ENCODE measurements at regions not wholly inside any gene's neighbourhood (a gene's known extent, or its start where the extent isn't known, plus 50 kb on each side); places are given as distances from the start of the nearest gene placed in this dataset.

GRCh38 chr3:5635746-5636145 lies 448.2 kb downstream of the EDEM1 start:
- Histone ChIP-seq H3K9me2 (replicated peaks; ENCODE audit: insufficient read depth, low read length) (no peaks in the 10 kb centered on the region; the same call in 1 of the 2 replicates), H3F3A (ENCODE audit: insufficient read depth) (no peaks in the 10 kb centered on the region), H3K36me3 (ENCODE audit: low read length) (no peaks in the 10 kb centered on the region), H4K20me1 (ENCODE audit: low read depth, low read length) (no peaks in the 10 kb centered on the region), H3K4me3 (ENCODE audit: insufficient read depth, low read length, poor library complexity, severe bottlenecking) (no peak overlapping the region), H3K4me2 (ENCODE audit: low read depth, low read length, poor library complexity, severe bottlenecking) (no peak overlapping the region), H2AFZ (ENCODE audit: low read depth, low read length, severe bottlenecking) (no peak overlapping the region), H3K9me3 (ENCODE audit: insufficient read depth, low read length) (no peaks in the 10 kb centered on the region), H3K9ac (ENCODE audit: low read length) (no peak overlapping the region), H3K79me2 (ENCODE audit: insufficient read depth, low read length) (no peaks in the 10 kb centered on the region), H3K27me3 (ENCODE audit: low read length) (no peaks in the 10 kb centered on the region), H3K27ac (ENCODE audit: low read depth, low read length) (no peak overlapping the region)
- no peak for TF ChIP-seq CTCF (IDR thresholded peaks at IDR 0.05; ENCODE audit: insufficient read depth, low read length, poor library complexity, severe bottlenecking)
- no peak for TF ChIP-seq EZH2phosphoT487 (conservative IDR thresholded peaks at IDR 0.05; ENCODE audit: low read length)

GRCh38 chr3:5638550-5638949 lies 451.0 kb downstream of the EDEM1 start:
- Histone ChIP-seq H3K79me2 (ENCODE audit: insufficient read depth, low read length) (no peaks in the 10 kb centered on the region), H3K4me2 (ENCODE audit: low read depth, low read length, poor library complexity, severe bottlenecking) (no peak overlapping the region), H3F3A (ENCODE audit: insufficient read depth) (no peaks in the 10 kb centered on the region), H3K27me3 (ENCODE audit: low read length) (no peaks in the 10 kb centered on the region), H4K20me1 (ENCODE audit: low read depth, low read length) (no peaks in the 10 kb centered on the region), H3K27ac (ENCODE audit: low read depth, low read length) (no peak overlapping the region), H3K9ac (ENCODE audit: low read length) (no peak overlapping the region), H3K4me3 (ENCODE audit: insufficient read depth, low read length, poor library complexity, severe bottlenecking) (no peak overlapping the region), H2AFZ (ENCODE audit: low read depth, low read length, severe bottlenecking) (no peak overlapping the region), H3K36me3 (ENCODE audit: low read length) (no peaks in the 10 kb centered on the region), H3K9me3 (ENCODE audit: insufficient read depth, low read length) (no peaks in the 10 kb centered on the region), H3K9me2 (replicated peaks; ENCODE audit: insufficient read depth, low read length) (no peaks in the 10 kb centered on the region; the same call in 1 of the 2 replicates)
- TF ChIP-seq CTCF (IDR thresholded peaks at IDR 0.05; ENCODE audit: insufficient read depth, low read length, poor library complexity, severe bottlenecking) (no peak), EZH2phosphoT487 (conservative IDR thresholded peaks at IDR 0.05; ENCODE audit: low read length) (no peak)

GRCh38 chr3:5644773-5645670 lies 457.5 kb downstream of the EDEM1 start:
- no peak overlapping the region for H3K4me3 ChIP-seq (ENCODE audit: insufficient read depth, low read length, poor library complexity, severe bottlenecking)
- H3K9me3 ChIP-seq (ENCODE audit: insufficient read depth, low read length), result no peaks in the 10 kb centered on the region
- no peaks in the 10 kb centered on the region for H4K20me1 ChIP-seq (ENCODE audit: low read depth, low read length)
- H3K9ac ChIP-seq (ENCODE audit: low read length), result no peak overlapping the region
- no peaks in the 10 kb centered on the region for H3K27me3 ChIP-seq (ENCODE audit: low read length)
- no peak for TF ChIP-seq EZH2phosphoT487 (conservative IDR thresholded peaks at IDR 0.05; ENCODE audit: low read length)
- no peak for TF ChIP-seq CTCF (IDR thresholded peaks at IDR 0.05; ENCODE audit: insufficient read depth, low read length, poor library complexity, severe bottlenecking)
- H2AFZ ChIP-seq (ENCODE audit: low read depth, low read length, severe bottlenecking), result no peak overlapping the region
- H3K27ac ChIP-seq (ENCODE audit: low read depth, low read length), result no peak overlapping the region
- no peak overlapping the region for H3K4me2 ChIP-seq (ENCODE audit: low read depth, low read length, poor library complexity, severe bottlenecking)
- no peaks in the 10 kb centered on the region for H3K9me2 ChIP-seq (replicated peaks; ENCODE audit: insufficient read depth, low read length)
- no peaks in the 10 kb centered on the region for H3K36me3 ChIP-seq (ENCODE audit: low read length)
- no peaks in the 10 kb centered on the region for H3K79me2 ChIP-seq (ENCODE audit: insufficient read depth, low read length)
- H3F3A ChIP-seq (ENCODE audit: insufficient read depth), result no peaks in the 10 kb centered on the region
